Suprapubic skin (tissue), 4 donors: ENCODE measurements at regions not wholly inside any gene's neighbourhood (a gene's known extent, or its start where the extent isn't known, plus 50 kb on each side); places are given as distances from the start of the nearest gene placed in this dataset.

Experiments
- DNase-seq, 2 donors: peaks; one replicate each; pipeline ENCODE4 v3.0.0-alpha.2; 2019; ENCODE audit warnings: low spot score in 2 of 2
- H3K27ac ChIP-seq: fragments of 200-600 bp; sonication (generic); one replicate; pipeline ENCODE4 v1.5.1; 2019
- H3K27me3 ChIP-seq: fragments of 200-600 bp; sonication (generic); one replicate; pipeline ENCODE4 v1.5.1; 2019
- H3K36me3 ChIP-seq: fragments of 200-600 bp; sonication (generic); one replicate; pipeline ENCODE4 v1.5.1; 2019
- H3K4me1 ChIP-seq: fragments of 200-600 bp; sonication (generic); one replicate; pipeline ENCODE4 v1.5.1; 2019
- H3K4me3 ChIP-seq: fragments of 200-600 bp; sonication (generic); one replicate; pipeline ENCODE4 v1.5.1; 2019; ENCODE audit warnings: mild to moderate bottlenecking
- H3K9me3 ChIP-seq: fragments of 200-600 bp; sonication (generic); one replicate; pipeline ENCODE4 v1.5.1; 2019
- CTCF ChIP-seq, 2 donors: fragments of 200-600 bp in 1 of 2; fragments of 450-650 bp in 1 of 2; sonication (generic) in 1 of 2; IDR thresholded peaks; one replicate each; pipeline ENCODE4 v1.5.1; 2016 to 2019; ENCODE audit warnings: antibody characterized with exemption in 2 of 2, mild to moderate bottlenecking in 1 of 2, moderate library complexity in 1 of 2
- EP300 ChIP-seq: sonication (generic); formaldehyde crosslinking; IDR thresholded peaks from one replicate; pipeline ENCODE4 v1.6.1; 2017; ENCODE audit warnings: antibody characterized with exemption
- POLR2A ChIP-seq, 2 donors: fragments of 450-650 bp; IDR thresholded peaks; one replicate each; pipeline ENCODE4 v1.6.1; 2017; ENCODE audit warnings: antibody characterized with exemption in 2 of 2, mild to moderate bottlenecking in 2 of 2, moderate library complexity in 2 of 2
- POLR2AphosphoS5 ChIP-seq, 3 donors: sonication (generic); formaldehyde crosslinking; IDR thresholded peaks; one replicate each; pipeline ENCODE4 v1.6.1; 2017; ENCODE audit warnings: antibody characterized with exemption in 3 of 3
- WGBS: methylation state at CpG from one replicate; pipeline ENCODE4 v1.1.5; 2018; 5-methylcytosine and 5-hydroxymethylcytosine counted together

GRCh38 chr10:9635691-9636090, 1382.0 kb upstream of the CELF2 start:
- H3K36me3 ChIP-seq, result no peaks in the 10 kb centered on the region
- no peaks in the 10 kb centered on the region for H3K27me3 ChIP-seq
- no peak for TF ChIP-seq POLR2AphosphoS5 (IDR thresholded peaks at IDR 0.05)
- no peak for TF ChIP-seq CTCF (IDR thresholded peaks at IDR 0.05)
- TF ChIP-seq POLR2A (IDR thresholded peaks at IDR 0.05), result no peak
- TF ChIP-seq EP300, result no peak
- no peaks in the 10 kb centered on the region for H3K9me3 ChIP-seq
- H3K4me1 ChIP-seq, result no peaks in the 10 kb centered on the region
- H3K27ac ChIP-seq, result no peak overlapping the region
- no peak overlapping the region for H3K4me3 ChIP-seq
- DNase-seq, result no peak
- 83% methylated on average over 2 of the region's 2 CpGs for WGBS

- H3K4me1 ChIP-seq, result no peaks in the 10 kb centered on the region
- no peak for TF ChIP-seq POLR2AphosphoS5 (IDR thresholded peaks at IDR 0.05)
- no peak for TF ChIP-seq EP300
- no peak for TF ChIP-seq POLR2A (IDR thresholded peaks at IDR 0.05)
- TF ChIP-seq CTCF (IDR thresholded peaks at IDR 0.05), result no peak
- no peaks in the 10 kb centered on the region for H3K36me3 ChIP-seq
- no peak for DNase-seq
- H3K4me3 ChIP-seq, result no peak overlapping the region
- H3K27ac ChIP-seq, result no peak overlapping the region
- 61% methylated on average over 2 of the region's 2 CpGs for WGBS
- no peaks in the 10 kb centered on the region for H3K27me3 ChIP-seq
- no peaks in the 10 kb centered on the region for H3K9me3 ChIP-seq
Observed at GRCh38 chr10:9636216-9636615, 1381.5 kb upstream of the CELF2 start.

- Histone ChIP-seq H3K36me3 (no peaks in the 10 kb centered on the region), H3K27me3 (no peaks in the 10 kb centered on the region), H3K9me3 (no peaks in the 10 kb centered on the region), H3K4me3 (no peak overlapping the region), H3K27ac (no peak overlapping the region), H3K4me1 (no peaks in the 10 kb centered on the region)
- TF ChIP-seq POLR2AphosphoS5 (IDR thresholded peaks at IDR 0.05) (no peak), POLR2A (IDR thresholded peaks at IDR 0.05) (no peak), EP300 (no peak), CTCF (IDR thresholded peaks at IDR 0.05) (no peak)
- 69% methylated on average over 1 of the region's 1 CpG for WGBS
- no peak for DNase-seq
Observed at GRCh38 chr10:9643782-9644181, 1373.9 kb upstream of the CELF2 start.

GRCh38 chr10:9645404-9645803, 1372.3 kb upstream of the CELF2 start:
- no peaks in the 10 kb centered on the region for H3K27me3 ChIP-seq
- WGBS, result 86% methylated on average over 3 of the region's 3 CpGs
- no peak for TF ChIP-seq POLR2A (IDR thresholded peaks at IDR 0.05)
- TF ChIP-seq POLR2AphosphoS5 (IDR thresholded peaks at IDR 0.05), result no peak
- no peak for TF ChIP-seq EP300
- no peak for TF ChIP-seq CTCF (IDR thresholded peaks at IDR 0.05)
- DNase-seq, result no peak
- no peak overlapping the region for H3K27ac ChIP-seq
- H3K36me3 ChIP-seq, result no peaks in the 10 kb centered on the region
- H3K9me3 ChIP-seq, result no peaks in the 10 kb centered on the region
- H3K4me1 ChIP-seq, result no peaks in the 10 kb centered on the region
- H3K4me3 ChIP-seq, result no peak overlapping the region

- WGBS, result 64% methylated on average over 2 of the region's 2 CpGs
- TF ChIP-seq POLR2AphosphoS5 (IDR thresholded peaks at IDR 0.05), result no peak
- TF ChIP-seq POLR2A (IDR thresholded peaks at IDR 0.05), result no peak
- TF ChIP-seq CTCF (IDR thresholded peaks at IDR 0.05), result no peak
- no peak for TF ChIP-seq EP300
- Histone ChIP-seq H3K4me3 (no peak overlapping the region), H3K9me3 (no peaks in the 10 kb centered on the region), H3K36me3 (no peaks in the 10 kb centered on the region), H3K27ac (no peak overlapping the region), H3K27me3 (no peaks in the 10 kb centered on the region), H3K4me1 (no peaks in the 10 kb centered on the region)
- DNase-seq, result no peak
Observed at GRCh38 chr10:9645928-9646600, 1371.6 kb upstream of the CELF2 start.
